GM21423 (cell line): ENCODE measurements at regions not wholly inside any gene's neighbourhood (a gene's known extent, or its start where the extent isn't known, plus 50 kb on each side); places are given as distances from the start of the nearest gene placed in this dataset.
"Not testable (repeated sequence)": the region's sequence is repeated elsewhere in the genome, so short reads cannot be mapped to it uniquely, and the experiment has no call there.

Source experiments
- ATAC-seq: cut with Tn5 transposase; IDR thresholded peaks from one replicate; pipeline ENCODE4 v1.9.1; 2021; ENCODE audit warnings: mild to moderate bottlenecking, moderate library complexity; ENCODE audit not compliant: unreplicated experiment

- ATAC-seq = no peak
Measured at GRCh38 chrX:7409866-7410265, 261.9 kb upstream of the PUDP start.

- ATAC-seq = no peak
Measured at GRCh38 chrX:7399373-7399772, 251.4 kb upstream of the PUDP start.

GRCh38 chrX:7390441-7390840, 242.5 kb upstream of the PUDP start:
- ATAC-seq = no peak

GRCh38 chrX:7389576-7389975, 241.6 kb upstream of the PUDP start:
- ATAC-seq = no peak

- no peak for ATAC-seq
Measured at GRCh38 chrX:7385131-7385530, 237.2 kb upstream of the PUDP start.

GRCh38 chrX:7378406-7378805, 230.5 kb upstream of the PUDP start:
- no peak for ATAC-seq

- no peak for ATAC-seq
Measured at GRCh38 chrX:7372825-7373525, 225.0 kb upstream of the PUDP start.

- no peak for ATAC-seq
Measured at GRCh38 chrX:7362111-7362510, 214.2 kb upstream of the PUDP start.

- no peak for ATAC-seq
Measured at GRCh38 chrX:7351926-7352325, 204.0 kb upstream of the PUDP start.

GRCh38 chrX:7347465-7347864, 199.5 kb upstream of the PUDP start:
- ATAC-seq = no peak

GRCh38 chrX:7346021-7346420, 198.1 kb upstream of the PUDP start:
- ATAC-seq = no peak

GRCh38 chrX:7343181-7343580, 195.2 kb upstream of the PUDP start:
- no peak for ATAC-seq

- not testable (repeated sequence) for ATAC-seq
Measured at GRCh38 chrX:7335816-7336362, 187.9 kb upstream of the PUDP start.

GRCh38 chrX:7334253-7334935, 186.4 kb upstream of the PUDP start:
- ATAC-seq = no peak

GRCh38 chrX:7330971-7331746, 183.2 kb upstream of the PUDP start:
- ATAC-seq = no peak

- no peak for ATAC-seq
Measured at GRCh38 chrX:7330556-7330955, 182.6 kb upstream of the PUDP start.

GRCh38 chrX:7318661-7319060, 170.7 kb upstream of the PUDP start:
- ATAC-seq = no peak

GRCh38 chrX:7318241-7318640, 170.3 kb upstream of the PUDP start:
- no peak for ATAC-seq

GRCh38 chrX:7316887-7317286, 168.9 kb upstream of the PUDP start:
- ATAC-seq = no peak

- no peak for ATAC-seq
Measured at GRCh38 chrX:7316280-7316679, 168.3 kb upstream of the PUDP start.

GRCh38 chrX:7314425-7314824, 166.5 kb upstream of the PUDP start:
- ATAC-seq = no peak

- no peak for ATAC-seq
Measured at GRCh38 chrX:7307720-7308119, 159.8 kb upstream of the PUDP start.
